CD4-positive, alpha-beta T cell treated with Interleukin-1 beta for 1 hour (primary cell): ENCODE measurements at regions not wholly inside any gene's neighbourhood (a gene's known extent, or its start where the extent isn't known, plus 50 kb on each side); places are given as distances from the start of the nearest gene placed in this dataset.
"Not testable (repeated sequence)": the region's sequence is repeated elsewhere in the genome, so short reads cannot be mapped to it uniquely, and the experiment has no call there.

Experiments used
- DNase-seq, 2 donors: peaks; one replicate each; pipeline ENCODE4 v3.0.0-alpha.2; 2020 to 2022

GRCh38 chrX:3815896-3816664 is 102.6 kb upstream of the PRKX start:
- peak; percentile 23 to 27 for DNase-seq

- peak; percentile 58 to 68 for DNase-seq
These were observed 98.2 kb upstream of the PRKX start for GRCh38 chrX:3811331-3812311.

GRCh38 chrX:3807906-3808305 is 94.5 kb upstream of the PRKX start:
- DNase-seq = no peak

- no peak for DNase-seq
These were observed 93.2 kb upstream of the PRKX start for GRCh38 chrX:3806630-3807029.

- no peak for DNase-seq
These were observed 90.3 kb upstream of the PRKX start for GRCh38 chrX:3803713-3804112.

GRCh38 chrX:3803305-3803704 is 89.9 kb upstream of the PRKX start:
- no peak for DNase-seq

GRCh38 chrX:3795411-3795810 is 82.0 kb upstream of the PRKX start:
- DNase-seq = not testable (repeated sequence)

GRCh38 chrX:3791449-3791848 is 78.0 kb upstream of the PRKX start:
- DNase-seq = no peak

- peak; percentile 7 to 33 for DNase-seq
These were observed 75.2 kb upstream of the PRKX start for GRCh38 chrX:3788494-3789233.

GRCh38 chrX:3787856-3788255 is 74.4 kb upstream of the PRKX start:
- DNase-seq = no peak

GRCh38 chrX:3785822-3786221 is 72.4 kb upstream of the PRKX start:
- not testable (repeated sequence) for DNase-seq

- no peak for DNase-seq
These were observed 67.1 kb upstream of the PRKX start for GRCh38 chrX:3780564-3780963.

- DNase-seq = no peak
These were observed 66.1 kb upstream of the PRKX start for GRCh38 chrX:3779546-3779945.

- DNase-seq = peak in 1 of 2 donors; percentile 2
These were observed 64.0 kb upstream of the PRKX start for GRCh38 chrX:3777416-3777815.

GRCh38 chrX:3771766-3772165 is 58.3 kb upstream of the PRKX start:
- no peak for DNase-seq

GRCh38 chrX:3768881-3769280 is 55.4 kb upstream of the PRKX start:
- DNase-seq = no peak
